ENCODE measurements at regions not wholly inside any gene's neighbourhood (a gene's known extent, or its start where the extent isn't known, plus 50 kb on each side); places are given as distances from the start of the nearest gene placed in this dataset.

DNA sequence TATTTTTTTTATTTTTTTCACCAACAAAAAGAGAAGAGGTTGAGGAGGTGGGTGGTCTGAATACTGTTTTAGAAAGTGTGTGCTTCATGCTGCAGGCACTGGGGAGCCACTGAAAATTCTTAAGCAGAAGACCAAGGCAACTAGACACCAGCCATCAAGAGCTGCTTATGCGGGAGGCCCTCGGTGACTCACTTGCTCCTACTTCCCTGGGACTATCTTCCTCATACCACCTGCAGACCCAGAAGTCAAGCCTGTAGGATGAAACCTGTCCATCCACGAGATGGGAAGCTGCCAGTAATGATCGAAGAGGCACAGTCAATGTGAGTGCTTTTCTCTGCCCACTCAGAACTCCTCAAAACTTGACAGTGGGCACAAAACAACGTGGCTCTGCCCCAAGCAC lies 125.8 kb upstream of the SLC44A1 start:
- no peak for TF ChIP-seq POLR2A (IDR thresholded peaks at IDR 0.05)
- no peak for TF ChIP-seq EP300 (IDR thresholded peaks at IDR 0.05; ENCODE audit: low read depth)
- TF ChIP-seq, protein P1, sequence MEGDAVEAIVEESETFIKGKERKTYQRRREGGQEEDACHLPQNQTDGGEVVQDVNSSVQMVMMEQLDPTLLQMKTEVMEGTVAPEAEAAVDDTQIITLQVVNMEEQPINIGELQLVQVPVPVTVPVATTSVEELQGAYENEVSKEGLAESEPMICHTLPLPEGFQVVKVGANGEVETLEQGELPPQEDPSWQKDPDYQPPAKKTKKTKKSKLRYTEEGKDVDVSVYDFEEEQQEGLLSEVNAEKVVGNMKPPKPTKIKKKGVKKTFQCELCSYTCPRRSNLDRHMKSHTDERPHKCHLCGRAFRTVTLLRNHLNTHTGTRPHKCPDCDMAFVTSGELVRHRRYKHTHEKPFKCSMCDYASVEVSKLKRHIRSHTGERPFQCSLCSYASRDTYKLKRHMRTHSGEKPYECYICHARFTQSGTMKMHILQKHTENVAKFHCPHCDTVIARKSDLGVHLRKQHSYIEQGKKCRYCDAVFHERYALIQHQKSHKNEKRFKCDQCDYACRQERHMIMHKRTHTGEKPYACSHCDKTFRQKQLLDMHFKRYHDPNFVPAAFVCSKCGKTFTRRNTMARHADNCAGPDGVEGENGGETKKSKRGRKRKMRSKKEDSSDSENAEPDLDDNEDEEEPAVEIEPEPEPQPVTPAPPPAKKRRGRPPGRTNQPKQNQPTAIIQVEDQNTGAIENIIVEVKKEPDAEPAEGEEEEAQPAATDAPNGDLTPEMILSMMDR (IDR thresholded peaks at IDR 0.05): no peak
